GM18870 (cell line): ENCODE measurements at regions not wholly inside any gene's neighbourhood (a gene's known extent, or its start where the extent isn't known, plus 50 kb on each side); places are given as distances from the start of the nearest gene placed in this dataset.
"Not testable (repeated sequence)": the region's sequence is repeated elsewhere in the genome, so short reads cannot be mapped to it uniquely, and the experiment has no call there.

Experiments used
- ATAC-seq: cut with Tn5 transposase; IDR thresholded peaks from one replicate; pipeline ENCODE4 v1.9.1; 2021; ENCODE audit warnings: moderate library complexity; ENCODE audit not compliant: unreplicated experiment

- no peak for ATAC-seq
Observed at GRCh38 chr10:81708416-81708815, 166.6 kb upstream of the NRG3 start.

GRCh38 chr10:81708929-81709328 lies 166.1 kb upstream of the NRG3 start:
- no peak for ATAC-seq

GRCh38 chr10:81722399-81722798 lies 152.6 kb upstream of the NRG3 start:
- no peak for ATAC-seq

DNA sequence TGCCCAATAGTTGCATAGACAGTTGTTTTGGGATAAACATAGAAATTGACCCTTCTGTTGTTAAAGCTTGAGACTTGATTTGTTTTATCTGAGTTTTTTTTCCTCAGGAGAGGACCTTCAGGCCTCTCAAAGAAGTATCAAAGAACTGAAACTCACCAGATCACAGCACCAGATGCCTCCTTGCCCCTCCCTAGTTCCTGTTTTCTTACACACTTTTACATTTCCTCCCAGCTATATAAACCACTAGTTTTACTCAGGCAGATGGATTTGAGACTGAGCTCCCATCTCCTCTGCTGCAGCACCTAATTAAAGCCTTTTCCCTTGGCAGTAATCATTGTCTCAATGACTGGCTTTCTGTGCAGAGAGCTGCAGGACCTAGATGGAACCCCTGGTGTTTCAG lies 150.6 kb upstream of the NRG3 start:
- no peak for ATAC-seq

DNA sequence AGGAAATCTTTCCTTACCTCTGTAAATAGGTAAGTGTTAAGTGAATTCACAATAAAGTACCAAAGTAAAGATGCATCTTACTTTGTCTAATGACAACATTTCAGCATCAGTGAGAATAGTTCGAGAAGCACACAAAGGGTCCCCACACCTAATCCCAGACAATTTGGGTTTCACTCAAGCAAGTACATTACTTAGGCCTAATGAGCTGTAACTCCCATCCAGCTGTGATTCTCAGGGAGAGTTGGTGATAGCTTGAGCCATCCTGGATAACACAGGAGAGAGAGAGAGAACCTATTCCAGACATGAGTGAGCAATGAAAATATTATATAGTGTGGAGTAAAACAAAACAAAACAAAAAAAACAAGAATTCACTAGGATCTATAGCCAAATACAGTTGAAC lies 149.1 kb upstream of the NRG3 start:
- ATAC-seq = no peak

DNA sequence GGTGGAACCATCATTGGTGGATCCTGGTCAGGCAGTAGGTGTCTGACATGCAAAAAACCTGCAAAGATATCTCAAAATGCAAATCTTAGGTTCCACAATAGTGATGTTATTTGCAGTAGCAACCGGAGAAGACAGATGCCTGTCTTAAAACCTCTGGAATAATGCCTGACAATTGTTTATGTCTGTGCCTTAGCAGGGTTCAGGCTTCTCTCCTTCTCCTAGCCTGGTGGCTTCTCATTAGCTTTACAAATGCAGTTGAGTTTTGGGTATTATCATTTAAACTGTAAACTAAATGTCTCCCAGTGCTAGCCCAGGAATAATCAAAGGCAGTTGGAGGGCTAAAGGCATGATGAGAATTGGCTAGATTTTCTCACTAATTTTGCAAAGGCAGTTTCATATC lies 146.3 kb upstream of the NRG3 start:
- no peak for ATAC-seq

- ATAC-seq = no peak
Observed at GRCh38 chr10:81730891-81731290, 144.1 kb upstream of the NRG3 start.

DNA sequence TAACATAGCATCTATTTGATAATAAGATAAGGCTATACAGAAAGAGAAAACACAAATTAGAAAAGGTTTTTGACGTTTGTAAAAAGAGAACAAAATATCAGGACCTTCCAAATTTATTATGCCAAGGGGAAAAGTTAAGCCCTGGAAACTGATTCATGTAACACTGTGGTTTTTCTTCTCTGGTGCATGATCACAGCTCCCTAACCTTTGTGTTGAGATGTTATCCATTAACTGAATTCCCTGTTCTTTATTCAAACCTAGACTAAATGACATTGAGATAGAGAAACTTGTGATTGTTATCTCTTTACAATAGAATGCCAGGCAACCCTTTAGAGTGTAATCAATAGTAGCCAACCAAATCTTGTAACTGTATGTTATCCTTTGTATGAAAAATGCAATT lies 141.5 kb upstream of the NRG3 start:
- no peak for ATAC-seq

DNA sequence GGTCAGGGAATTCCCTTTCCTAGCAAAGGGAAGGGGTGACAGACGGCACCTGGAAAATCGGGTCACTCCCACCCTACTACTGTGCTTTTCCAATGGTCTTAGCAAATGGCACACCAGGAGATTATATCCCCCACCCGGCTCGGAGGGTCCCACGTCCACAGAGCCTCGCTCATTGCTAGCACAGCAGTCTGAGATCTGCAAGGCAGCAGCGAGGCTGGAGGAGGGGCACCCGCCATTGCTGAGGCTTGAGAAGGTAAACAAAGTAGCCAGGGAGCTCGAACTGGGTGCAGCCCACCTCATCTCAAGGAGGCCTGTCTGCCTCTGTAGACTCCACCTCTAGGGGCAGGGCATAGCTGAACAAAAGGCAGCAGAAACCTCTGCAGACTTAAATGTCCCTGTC lies 139.8 kb upstream of the NRG3 start:
- ATAC-seq = not testable (repeated sequence)

- no peak for ATAC-seq
Observed at GRCh38 chr10:81759111-81759510, 115.9 kb upstream of the NRG3 start.

DNA sequence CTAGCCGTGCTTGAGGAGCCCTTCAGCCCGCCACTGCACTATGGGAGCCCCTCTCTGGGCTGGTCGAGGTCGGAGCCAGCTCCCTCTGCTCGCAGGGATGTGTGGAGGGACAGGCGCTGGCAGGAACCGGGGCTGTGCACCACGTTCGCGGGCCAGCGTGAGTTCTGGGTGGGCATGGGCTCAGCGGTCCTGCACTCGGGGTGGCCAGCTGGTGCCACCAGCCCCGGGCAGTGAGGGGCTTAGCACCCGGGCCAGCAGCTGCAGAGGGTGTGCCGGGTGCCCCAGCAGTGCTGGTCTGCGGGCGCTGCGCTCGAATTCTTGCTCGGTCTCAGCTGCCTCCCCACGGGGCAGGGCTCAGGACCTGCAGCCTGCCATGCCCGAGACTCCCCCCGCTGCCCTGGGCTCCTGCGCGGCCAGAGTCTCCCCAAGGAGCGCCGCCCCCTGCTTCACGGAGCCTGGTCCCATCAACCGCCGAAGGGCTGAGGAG lies 90.8 kb upstream of the NRG3 start:
- no peak for ATAC-seq

- no peak for ATAC-seq
Observed at GRCh38 chr10:81792729-81793128, 82.3 kb upstream of the NRG3 start.

GRCh38 chr10:81806842-81807241 lies 68.2 kb upstream of the NRG3 start:
- ATAC-seq = no peak

DNA sequence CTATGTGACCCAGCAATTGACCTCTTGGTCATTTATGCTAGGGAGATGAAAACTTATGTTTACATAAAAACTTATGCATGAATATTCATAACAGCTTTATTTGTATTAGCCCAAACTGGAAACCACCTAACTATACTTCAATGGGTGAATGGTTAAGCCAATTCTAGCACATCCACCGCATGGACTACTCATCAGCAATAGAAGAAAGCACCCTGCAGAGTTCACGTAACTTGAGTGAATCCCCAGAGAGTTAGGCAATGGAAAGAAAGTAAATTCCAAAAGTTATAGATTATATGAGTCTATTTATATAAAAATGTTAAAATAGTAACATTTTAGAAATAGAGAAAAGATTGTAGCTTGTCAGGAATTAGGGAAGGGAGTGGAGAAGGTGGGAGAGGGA lies 60.2 kb upstream of the NRG3 start:
- no peak for ATAC-seq

DNA sequence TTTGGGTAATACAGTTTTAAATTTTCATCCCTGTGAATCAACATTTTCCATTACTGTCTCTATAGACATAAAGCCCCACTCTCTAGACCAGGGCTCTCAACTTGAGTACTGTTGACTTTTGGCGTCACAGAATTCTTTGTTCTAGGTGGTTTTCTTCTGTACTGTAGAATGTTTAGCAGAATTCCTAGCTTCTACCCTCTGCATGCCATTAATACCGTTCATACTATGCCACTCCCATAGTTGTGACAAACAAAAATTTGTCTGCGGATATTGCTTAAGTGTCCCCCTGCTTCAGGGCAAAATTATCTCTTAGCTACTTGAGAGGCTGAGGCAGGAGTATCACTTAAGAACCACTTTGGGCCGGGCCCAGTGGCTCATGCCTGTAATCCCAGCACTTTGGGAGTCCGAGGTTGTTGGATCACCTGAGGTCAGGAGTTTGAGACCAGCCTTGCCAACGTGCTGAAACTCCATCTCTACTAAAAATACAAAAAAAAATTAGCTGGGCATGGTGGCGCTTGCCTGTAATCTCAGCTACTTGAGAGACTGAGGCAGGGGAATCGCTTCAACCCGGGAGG lies 57.3 kb upstream of the NRG3 start:
- no peak for ATAC-seq

- ATAC-seq = no peak
Observed at GRCh38 chr10:81820418-81820817, 54.6 kb upstream of the NRG3 start.
